ENCODE measurements at regions not wholly inside any gene's neighbourhood (a gene's known extent, or its start where the extent isn't known, plus 50 kb on each side); places are given as distances from the start of the nearest gene placed in this dataset.

DNA sequence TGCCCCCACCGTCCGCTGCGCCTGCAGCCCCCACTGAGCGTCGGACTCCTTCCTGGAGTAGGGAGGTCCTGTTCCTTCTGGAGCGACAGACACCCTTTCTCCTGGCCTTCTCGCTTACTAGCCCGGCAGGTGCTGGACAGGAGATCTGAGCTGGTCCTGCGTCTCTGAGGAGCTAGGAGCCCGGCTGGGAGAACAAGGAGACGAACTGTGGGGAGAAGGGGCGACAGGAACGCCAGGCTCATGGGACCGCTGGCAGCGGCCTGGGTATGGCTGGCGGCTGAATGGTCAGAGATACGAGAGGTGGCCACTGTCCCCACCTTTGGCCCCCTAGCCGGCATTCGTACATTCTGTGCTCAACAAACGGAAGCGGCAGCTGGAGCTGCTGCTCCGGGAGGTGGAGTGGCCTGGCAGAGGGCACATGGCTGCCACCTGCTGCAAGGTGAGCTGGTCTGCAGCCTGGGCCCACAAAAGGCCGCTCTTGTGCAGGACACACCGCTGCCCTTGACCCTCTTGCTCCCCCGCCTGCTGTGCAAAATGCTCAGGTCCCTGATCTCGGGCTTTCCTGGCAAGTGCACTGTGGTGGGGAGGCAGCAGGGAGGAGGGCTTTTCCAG is 2066.7 kb downstream of the TP53TG3F start:
- ChIA-PET CTCF (no interaction called here), POLR2A (no interaction called here)
- H3K9me3 Mint-ChIP-seq = peaks cover 26% of the 10 kb centered on the region
- intact Hi-C loops (cut with micrococcal nuclease) = no loop called here
- no peak overlapping the region for H3K27ac Mint-ChIP-seq
- no peak for DNase-seq
- no peaks in the 10 kb centered on the region for H3K36me3 Mint-ChIP-seq
- no peak overlapping the region for H3K4me3 Mint-ChIP-seq
- no peaks in the 10 kb centered on the region for H3K27me3 Mint-ChIP-seq
- H3K4me1 Mint-ChIP-seq (ENCODE audit: low read depth) = no peaks in the 10 kb centered on the region

DNA sequence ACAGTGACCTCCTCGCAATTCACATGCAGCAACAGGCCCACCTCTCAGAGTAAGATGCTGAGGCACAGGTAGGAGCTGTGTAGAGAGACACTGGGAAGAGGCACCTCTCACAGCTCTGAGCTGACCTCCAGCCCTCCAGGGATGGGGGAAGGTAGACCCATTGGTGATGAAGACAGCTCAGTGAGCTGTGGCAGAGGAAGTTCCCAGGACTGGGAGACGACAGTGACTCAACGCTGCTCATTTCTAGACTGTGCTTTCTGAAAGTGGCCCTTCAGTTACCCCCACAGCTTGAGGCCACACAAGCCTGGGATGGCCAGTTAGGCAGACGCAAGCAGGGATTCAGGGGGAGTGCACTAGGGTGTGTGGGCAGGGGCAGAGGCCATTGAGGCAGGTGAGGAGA is 2073.2 kb downstream of the TP53TG3F start:
- CTCF ChIA-PET = no interaction called here
- POLR2A ChIA-PET = no interaction called here
- no peak for DNase-seq
- intact Hi-C loops (cut with micrococcal nuclease) = no loop called here
- peaks cover 26% of the 10 kb centered on the region for H3K9me3 Mint-ChIP-seq
- no peak overlapping the region for H3K4me3 Mint-ChIP-seq
- no peaks in the 10 kb centered on the region for H3K4me1 Mint-ChIP-seq (ENCODE audit: low read depth)
- no peaks in the 10 kb centered on the region for H3K36me3 Mint-ChIP-seq
- H3K27me3 Mint-ChIP-seq = no peaks in the 10 kb centered on the region
- no peak overlapping the region for H3K27ac Mint-ChIP-seq

DNA sequence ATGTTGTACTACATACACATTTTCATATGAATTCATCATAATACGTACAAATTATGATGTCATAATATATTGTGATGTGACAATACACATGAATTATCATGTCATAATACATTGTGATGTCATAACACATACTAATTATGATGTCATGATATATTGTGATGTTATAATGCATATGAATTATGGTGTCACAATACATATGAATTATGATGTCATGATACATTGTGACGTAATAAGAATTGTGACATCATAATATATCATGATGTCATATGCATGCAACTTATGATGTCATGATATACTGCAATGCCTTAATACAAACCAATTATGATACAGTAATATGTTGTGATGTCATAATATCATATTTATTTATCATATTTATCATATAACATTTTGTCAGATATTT is 2074.3 kb downstream of the TP53TG3F start:
- intact Hi-C loops (cut with micrococcal nuclease) = no loop called here
- Mint-ChIP-seq H3K27me3 (no peaks in the 10 kb centered on the region), H3K4me3 (no peak overlapping the region), H3K9me3 (peaks cover 23% of the 10 kb centered on the region), H3K36me3 (no peaks in the 10 kb centered on the region), H3K4me1 (ENCODE audit: low read depth) (no peaks in the 10 kb centered on the region), H3K27ac (no peak overlapping the region)
- POLR2A ChIA-PET = no interaction called here
- CTCF ChIA-PET = no interaction called here
- no peak for DNase-seq

DNA sequence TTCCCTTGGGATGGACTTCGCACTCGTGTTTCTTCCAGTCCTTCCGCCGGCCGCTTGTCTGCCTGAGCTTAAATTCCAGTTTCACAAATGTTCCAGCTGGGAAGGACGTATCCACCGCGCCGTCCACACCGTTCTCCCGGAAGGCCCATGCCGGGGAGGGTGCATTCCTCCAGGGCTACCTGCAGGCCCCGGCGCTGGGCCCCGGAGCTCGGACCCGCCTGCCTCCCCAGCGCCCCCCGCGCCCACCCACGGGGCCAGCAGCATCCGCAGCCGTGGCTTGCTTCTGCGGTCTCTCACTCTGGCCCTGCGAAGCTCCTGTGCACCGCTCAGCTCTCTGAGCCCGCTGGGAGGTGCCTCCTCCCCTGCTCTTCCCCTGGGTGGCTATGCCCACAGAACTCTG is 2084.1 kb downstream of the TP53TG3F start:
- ChIA-PET CTCF (no interaction called here), POLR2A (no interaction called here)
- Mint-ChIP-seq H3K9me3 (peaks cover 23% of the 10 kb centered on the region), H3K27ac (no peak overlapping the region), H3K4me3 (no peak overlapping the region), H3K27me3 (no peaks in the 10 kb centered on the region), H3K4me1 (ENCODE audit: low read depth) (no peaks in the 10 kb centered on the region), H3K36me3 (no peaks in the 10 kb centered on the region)
- no peak for DNase-seq
- intact Hi-C loops (cut with micrococcal nuclease) = no loop called here

DNA sequence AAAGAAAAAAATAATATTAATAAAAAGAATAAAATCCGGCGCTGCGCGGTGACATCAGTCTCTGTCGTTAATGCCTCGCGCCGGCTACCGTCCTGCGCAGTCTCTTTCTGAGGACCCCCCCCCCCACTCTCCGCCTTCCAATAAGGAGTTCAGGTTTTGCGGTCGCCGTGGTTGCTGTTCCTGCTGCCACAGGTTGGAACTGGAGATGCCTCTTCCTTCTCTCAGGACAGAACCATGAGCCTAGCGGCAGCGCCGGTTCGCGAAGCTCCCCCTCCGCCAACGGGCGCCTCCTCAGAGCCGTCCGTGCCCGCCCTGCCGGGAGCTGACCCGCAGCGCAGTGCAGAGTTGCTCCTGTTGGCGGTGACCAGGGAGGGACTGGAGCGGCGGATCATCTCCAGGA is 2093.4 kb downstream of the TP53TG3F start:
- no peak overlapping the region for H3K4me3 Mint-ChIP-seq
- H3K36me3 Mint-ChIP-seq = no peaks in the 10 kb centered on the region
- ChIA-PET POLR2A (no interaction called here), CTCF (no interaction called here)
- no peak overlapping the region for H3K27ac Mint-ChIP-seq
- DNase-seq = no peak
- H3K9me3 Mint-ChIP-seq = peaks cover 25% of the 10 kb centered on the region
- H3K27me3 Mint-ChIP-seq = no peaks in the 10 kb centered on the region
- intact Hi-C loops (cut with micrococcal nuclease) = no loop called here
- H3K4me1 Mint-ChIP-seq (ENCODE audit: low read depth) = no peaks in the 10 kb centered on the region

DNA sequence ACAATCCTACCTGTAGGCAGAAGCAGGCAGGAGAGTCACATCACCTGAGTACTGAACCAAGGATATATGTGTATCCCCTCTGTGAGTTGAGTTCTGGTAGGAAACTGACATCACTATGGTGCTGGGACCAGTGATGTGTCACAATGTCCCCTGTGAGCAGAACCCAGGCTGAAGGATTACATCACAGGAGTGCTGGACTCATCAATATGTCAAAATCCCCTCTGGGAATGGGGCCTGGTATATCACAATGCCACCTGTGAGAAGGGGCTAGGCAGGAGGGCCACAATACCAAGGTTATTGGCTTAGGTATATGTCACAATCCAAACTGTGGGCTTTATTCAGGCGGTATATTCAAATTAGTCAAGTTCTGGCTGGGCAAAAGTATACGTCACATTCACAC is 2098.3 kb downstream of the TP53TG3F start:
- POLR2A ChIA-PET = no interaction called here
- Mint-ChIP-seq H3K9me3 (peaks cover 36% of the 10 kb centered on the region), H3K27me3 (no peaks in the 10 kb centered on the region), H3K27ac (no peak overlapping the region), H3K4me1 (ENCODE audit: low read depth) (no peaks in the 10 kb centered on the region), H3K36me3 (no peaks in the 10 kb centered on the region), H3K4me3 (no peak overlapping the region)
- CTCF ChIA-PET = no interaction called here
- intact Hi-C loops (cut with micrococcal nuclease) = no loop called here
- no peak for DNase-seq

DNA sequence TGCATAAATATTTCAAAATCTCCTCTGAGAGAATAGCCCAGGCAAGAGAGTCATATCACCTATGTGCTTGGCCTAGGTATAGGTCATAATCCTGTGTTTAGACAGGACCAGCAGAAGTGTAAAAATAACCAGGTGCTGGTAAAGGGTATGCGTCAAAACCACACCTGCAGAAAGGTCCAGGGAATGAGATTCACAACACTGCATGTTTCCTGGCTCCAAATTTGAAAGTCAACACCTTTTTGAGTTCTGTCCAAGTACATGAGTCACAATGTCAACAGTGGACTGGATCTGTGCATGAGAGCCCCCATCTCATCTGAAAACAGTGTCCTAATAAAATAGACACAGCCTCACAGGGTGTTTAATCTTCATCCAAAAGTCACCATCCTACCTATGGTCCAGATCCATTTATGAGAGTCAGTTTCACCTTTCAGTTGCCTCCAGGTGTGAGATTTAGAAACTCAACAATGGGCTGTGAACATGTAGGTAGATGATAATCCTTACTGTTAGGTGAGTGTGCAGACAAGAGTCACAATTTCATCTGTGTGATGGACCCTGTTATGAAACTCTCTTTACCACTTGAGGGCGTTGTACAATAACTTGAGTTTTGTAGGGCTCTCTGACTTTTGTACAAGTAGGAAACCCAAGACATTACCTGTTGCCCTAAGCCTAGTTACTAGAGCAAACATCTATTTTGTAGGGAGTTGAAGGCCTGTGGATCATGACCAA is 2100.7 kb downstream of the TP53TG3F start:
- Mint-ChIP-seq H3K27me3 (no peaks in the 10 kb centered on the region), H3K27ac (no peak overlapping the region), H3K36me3 (no peaks in the 10 kb centered on the region), H3K4me1 (ENCODE audit: low read depth) (no peaks in the 10 kb centered on the region), H3K4me3 (no peak overlapping the region), H3K9me3 (peaks cover 42% of the 10 kb centered on the region)
- intact Hi-C loops (cut with micrococcal nuclease) = no loop called here
- ChIA-PET POLR2A (no interaction called here), CTCF (no interaction called here)
- DNase-seq = no peak

DNA sequence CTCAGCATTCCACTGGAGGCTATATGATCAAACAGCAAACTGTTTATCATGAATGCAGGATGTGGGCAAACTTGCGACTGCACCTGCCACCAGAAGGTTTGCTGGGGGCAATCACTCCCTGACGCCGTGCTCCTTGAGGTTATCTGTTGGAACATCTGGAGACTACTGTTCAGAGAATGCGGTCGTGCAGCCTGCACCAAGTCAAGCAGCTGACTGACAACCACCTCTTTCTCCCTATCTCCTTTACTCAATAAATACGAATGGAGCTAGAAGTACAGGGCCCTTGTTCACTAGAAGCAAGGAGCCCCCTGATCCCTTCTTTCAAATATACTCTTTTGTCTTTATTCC is 2101.2 kb downstream of the TP53TG3F start:
- intact Hi-C loops (cut with micrococcal nuclease) = no loop called here
- Mint-ChIP-seq H3K4me1 (ENCODE audit: low read depth) (no peaks in the 10 kb centered on the region), H3K9me3 (peaks cover 42% of the 10 kb centered on the region), H3K36me3 (no peaks in the 10 kb centered on the region), H3K27me3 (no peaks in the 10 kb centered on the region), H3K27ac (no peak overlapping the region), H3K4me3 (no peak overlapping the region)
- ChIA-PET CTCF (no interaction called here), POLR2A (no interaction called here)
- DNase-seq = no peak

DNA sequence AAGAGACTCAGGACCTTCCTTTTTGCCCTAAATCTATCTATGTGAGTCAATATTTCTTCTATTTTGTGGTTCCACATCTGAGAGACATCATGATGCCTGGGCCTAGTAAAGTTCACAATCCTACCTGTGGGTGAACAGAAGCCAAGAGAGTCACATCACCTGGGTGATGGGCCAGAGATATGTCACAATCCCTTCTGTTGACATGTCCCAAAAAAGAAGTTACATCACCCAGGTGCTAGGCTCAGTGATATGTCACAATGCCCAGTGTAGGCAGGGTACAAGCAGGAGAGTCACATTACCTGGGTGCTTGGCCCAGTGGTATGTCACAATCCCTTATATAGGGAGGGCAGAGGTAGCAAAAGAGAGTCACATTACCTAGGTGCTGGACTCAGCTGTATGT is 2101.9 kb downstream of the TP53TG3F start:
- POLR2A ChIA-PET = no interaction called here
- Mint-ChIP-seq H3K36me3 (no peaks in the 10 kb centered on the region), H3K4me3 (no peak overlapping the region), H3K9me3 (peaks cover 38% of the 10 kb centered on the region), H3K27ac (no peak overlapping the region), H3K4me1 (ENCODE audit: low read depth) (no peaks in the 10 kb centered on the region), H3K27me3 (no peaks in the 10 kb centered on the region)
- intact Hi-C loops (cut with micrococcal nuclease) = no loop called here
- CTCF ChIA-PET = no interaction called here
- no peak for DNase-seq

DNA sequence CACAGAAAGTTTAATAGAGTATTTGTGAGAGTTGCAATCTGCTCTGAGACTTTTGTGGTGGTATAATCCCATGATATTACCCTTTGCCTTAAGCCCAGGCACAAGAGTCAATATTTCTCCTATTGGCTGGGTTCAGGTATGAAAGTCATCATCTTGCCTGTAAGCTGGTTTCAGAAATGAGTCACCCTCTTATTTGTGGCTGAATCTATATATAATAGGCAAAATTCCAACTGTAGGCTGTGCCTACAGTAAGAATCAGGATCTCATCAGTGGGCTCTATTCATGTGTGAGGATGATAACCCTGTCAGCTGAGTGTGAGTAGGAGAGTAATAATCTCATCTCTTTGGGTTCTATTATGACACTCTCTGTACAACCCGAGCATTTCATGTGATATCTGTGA is 2103.1 kb downstream of the TP53TG3F start:
- Mint-ChIP-seq H3K4me3 (no peak overlapping the region), H3K9me3 (peaks cover 39% of the 10 kb centered on the region), H3K27ac (no peak overlapping the region), H3K36me3 (no peaks in the 10 kb centered on the region), H3K27me3 (no peaks in the 10 kb centered on the region), H3K4me1 (ENCODE audit: low read depth) (no peaks in the 10 kb centered on the region)
- ChIA-PET POLR2A (no interaction called here), CTCF (interaction anchor here (0.9 kb wide), 1 partner anchor 10 kb away, joined by 3 read pairs; no protein-coding TSS in a partner anchor)
- no peak for DNase-seq
- intact Hi-C loops (cut with micrococcal nuclease) = no loop called here

DNA sequence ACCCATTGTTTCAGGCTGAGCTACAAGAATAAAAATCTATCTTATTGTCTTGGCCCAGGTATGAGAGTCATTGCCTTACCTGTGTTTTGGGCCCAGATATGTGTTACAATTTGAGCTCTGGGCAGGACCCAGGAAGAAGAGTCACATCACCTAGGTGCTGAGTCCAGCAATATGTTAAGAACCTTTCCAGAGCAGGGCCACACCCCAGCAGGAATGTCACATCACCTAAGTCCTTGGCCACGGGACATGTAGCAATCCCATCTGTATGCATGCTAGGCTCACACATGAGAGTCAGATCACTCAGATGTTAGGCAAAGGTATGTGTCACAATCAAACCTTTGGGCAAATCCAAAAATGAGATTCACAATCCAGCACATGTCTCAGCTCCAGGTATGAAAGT is 2103.5 kb downstream of the TP53TG3F start:
- intact Hi-C loops (cut with micrococcal nuclease) = no loop called here
- Mint-ChIP-seq H3K9me3 (peaks cover 40% of the 10 kb centered on the region), H3K27me3 (no peaks in the 10 kb centered on the region), H3K27ac (no peak overlapping the region), H3K4me1 (ENCODE audit: low read depth) (no peaks in the 10 kb centered on the region), H3K36me3 (no peaks in the 10 kb centered on the region), H3K4me3 (no peak overlapping the region)
- DNase-seq = no peak
- ChIA-PET POLR2A (no interaction called here), CTCF (interaction anchor here (0.9 kb wide), 1 partner anchor 9 kb away, joined by 3 read pairs; no protein-coding TSS in a partner anchor)

DNA sequence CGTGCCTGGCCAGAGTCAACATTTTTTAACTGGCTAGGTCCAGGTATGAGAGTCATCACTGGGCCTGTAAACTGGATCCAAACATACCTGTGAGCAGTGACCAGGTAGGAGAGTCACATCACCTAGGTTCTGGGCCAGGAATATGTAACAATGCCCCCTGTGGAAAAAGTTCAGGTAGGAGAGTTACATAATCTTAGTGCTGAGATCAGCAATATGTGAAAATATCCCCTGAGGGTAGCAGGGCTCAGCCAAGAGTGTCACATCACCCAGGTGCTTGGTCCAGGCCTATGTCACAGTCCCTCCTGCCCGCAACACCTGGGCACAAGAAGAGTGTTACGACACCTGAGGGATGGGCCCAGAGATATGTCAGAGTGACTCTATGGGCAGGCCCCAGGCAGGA is 2104.7 kb downstream of the TP53TG3F start:
- intact Hi-C loops (cut with micrococcal nuclease) = no loop called here
- no peaks in the 10 kb centered on the region for H3K36me3 Mint-ChIP-seq
- POLR2A ChIA-PET = no interaction called here
- H3K27me3 Mint-ChIP-seq = no peaks in the 10 kb centered on the region
- no peak overlapping the region for H3K27ac Mint-ChIP-seq
- H3K4me3 Mint-ChIP-seq = no peak overlapping the region
- CTCF ChIA-PET = no interaction called here
- H3K9me3 Mint-ChIP-seq = peaks cover 37% of the 10 kb centered on the region
- no peaks in the 10 kb centered on the region for H3K4me1 Mint-ChIP-seq (ENCODE audit: low read depth)
- DNase-seq = no peak

DNA sequence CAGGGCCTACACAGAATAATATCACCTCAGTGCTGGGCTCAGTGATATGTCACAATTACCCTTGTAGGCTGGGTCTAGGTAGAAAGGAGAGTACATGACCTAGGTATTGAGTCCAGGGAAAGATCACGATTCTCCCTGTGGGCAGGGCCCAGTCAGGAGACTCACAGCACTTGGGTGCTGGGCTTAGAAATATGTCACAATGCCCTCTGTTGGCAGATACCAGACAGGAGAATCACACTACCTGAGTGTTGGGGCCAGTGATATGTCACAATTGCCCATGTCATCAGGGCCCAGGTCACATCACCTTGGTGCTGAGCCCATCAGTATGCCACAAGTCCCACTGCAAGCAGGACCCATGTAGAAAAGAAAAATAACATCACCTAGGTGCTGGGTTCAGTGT is 2105.5 kb downstream of the TP53TG3F start:
- H3K4me3 Mint-ChIP-seq = no peak overlapping the region
- DNase-seq = no peak
- H3K27me3 Mint-ChIP-seq = no peaks in the 10 kb centered on the region
- CTCF ChIA-PET = no interaction called here
- H3K4me1 Mint-ChIP-seq (ENCODE audit: low read depth) = no peaks in the 10 kb centered on the region
- POLR2A ChIA-PET = no interaction called here
- H3K9me3 Mint-ChIP-seq = peaks cover 37% of the 10 kb centered on the region
- intact Hi-C loops (cut with micrococcal nuclease) = no loop called here
- no peaks in the 10 kb centered on the region for H3K36me3 Mint-ChIP-seq
- H3K27ac Mint-ChIP-seq = no peak overlapping the region

Measured in activated CD4-positive, alpha-beta memory T cell treated with anti-CD3 and anti-CD28 coated beads for 36 hours (primary cell).